ENCODE measurements at regions not wholly inside any gene's neighbourhood (a gene's known extent, or its start where the extent isn't known, plus 50 kb on each side); places are given as distances from the start of the nearest gene placed in this dataset.

DNA sequence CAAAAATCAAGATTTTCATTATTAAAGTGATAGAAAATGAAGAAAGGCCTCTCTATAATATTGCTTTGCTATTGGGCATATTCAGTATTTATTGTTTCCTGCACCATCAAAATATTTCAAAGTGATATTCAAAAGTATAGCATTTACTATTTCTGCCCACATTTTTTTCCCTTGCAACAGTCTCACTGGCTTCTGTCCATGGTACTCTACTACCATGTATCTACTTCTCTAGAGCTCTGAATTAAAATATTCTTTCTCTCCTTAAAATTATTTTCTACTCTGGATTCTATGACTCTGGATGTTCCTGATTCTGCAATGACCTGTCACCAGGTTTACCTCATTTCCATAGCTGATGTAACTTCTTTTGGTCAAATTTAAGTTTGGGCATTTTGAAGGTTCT lies 1508.3 kb upstream of the PRR20A start:
- no peaks in the 10 kb centered on the region for H4K20me1 ChIP-seq (ENCODE audit: insufficient read depth, low read length)
- TF ChIP-seq EZH2 (IDR thresholded peaks at IDR 0.05; ENCODE audit: insufficient read depth, low read length) (no peak), CTCF (IDR thresholded peaks at IDR 0.05; ENCODE audit: insufficient read depth, low read depth, low read length) (no peak)
- H3K4me1 Mint-ChIP-seq (ENCODE audit: low read depth, unreplicated experiment), result no peaks in the 10 kb centered on the region
- no peak overlapping the region for H3K4me3 ChIP-seq (ENCODE audit: insufficient read depth, low read depth, low read length)
- no peaks in the 10 kb centered on the region for H3K9me3 ChIP-seq (ENCODE audit: insufficient read depth, low read depth, low read length)
- H2AFZ ChIP-seq (ENCODE audit: low read depth, low read length), result no peak overlapping the region
- no peaks in the 10 kb centered on the region for H3K27me3 ChIP-seq (ENCODE audit: insufficient read depth, low read length)
- no peaks in the 10 kb centered on the region for H3K4me1 ChIP-seq (ENCODE audit: insufficient read depth, low read length)
- H3K27ac Mint-ChIP-seq (ENCODE audit: unreplicated experiment), result no peak overlapping the region
- H3K36me3 ChIP-seq (ENCODE audit: insufficient read depth, low read length), result no peaks in the 10 kb centered on the region
- no peaks in the 10 kb centered on the region for H3K36me3 Mint-ChIP-seq (ENCODE audit: low read depth, unreplicated experiment)
- no peak overlapping the region for H3K27ac ChIP-seq (ENCODE audit: low read depth, low read length)
- H3K79me2 ChIP-seq (ENCODE audit: insufficient read depth, low read length), result no peaks in the 10 kb centered on the region
- H3K4me2 ChIP-seq (ENCODE audit: low read length), result no peak overlapping the region
- H3K4me3 Mint-ChIP-seq (ENCODE audit: unreplicated experiment), result no peak overlapping the region
- no peaks in the 10 kb centered on the region for H3K27me3 Mint-ChIP-seq (ENCODE audit: low read depth, unreplicated experiment)
- FAIRE-seq, result no peak
- H3K9me3 Mint-ChIP-seq (ENCODE audit: unreplicated experiment), result peaks cover 8% of the 10 kb centered on the region
- no peak overlapping the region for H3K9ac ChIP-seq (ENCODE audit: low read length)
- no peak for DNase-seq (ENCODE audit: low read depth)

DNA sequence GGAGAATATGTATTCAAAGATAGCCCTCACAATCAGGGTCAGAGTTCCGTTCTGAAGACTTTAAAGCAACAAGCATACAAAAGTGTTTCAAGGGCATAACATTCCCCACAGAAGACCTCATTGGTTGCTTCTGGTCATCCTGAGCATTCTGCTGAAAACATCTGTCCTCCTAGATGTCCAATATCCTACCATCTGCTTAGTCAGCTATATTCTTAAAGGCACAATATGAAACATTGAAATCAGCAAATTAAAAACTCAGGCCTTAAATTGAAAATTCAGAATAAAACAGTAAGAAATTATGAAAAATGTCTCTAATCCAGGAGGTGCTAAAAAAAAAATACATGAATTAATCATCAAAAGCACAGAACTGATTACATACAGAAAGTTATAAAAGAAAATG lies 1491.2 kb upstream of the PRR20A start:
- FAIRE-seq (no peak), DNase-seq (ENCODE audit: low read depth) (no peak)
- Mint-ChIP-seq H3K27me3 (ENCODE audit: low read depth, unreplicated experiment) (no peaks in the 10 kb centered on the region), H3K27ac (ENCODE audit: unreplicated experiment) (no peak overlapping the region), H3K4me1 (ENCODE audit: low read depth, unreplicated experiment) (no peaks in the 10 kb centered on the region), H3K9me3 (ENCODE audit: unreplicated experiment) (no peaks in the 10 kb centered on the region), H3K4me3 (ENCODE audit: unreplicated experiment) (no peak overlapping the region), H3K36me3 (ENCODE audit: low read depth, unreplicated experiment) (no peaks in the 10 kb centered on the region)
- H3K4me3 ChIP-seq (ENCODE audit: insufficient read depth, low read depth, low read length), result no peak overlapping the region
- H3K9ac ChIP-seq (ENCODE audit: low read length), result no peak overlapping the region
- H3K79me2 ChIP-seq (ENCODE audit: insufficient read depth, low read length), result no peaks in the 10 kb centered on the region
- no peak for TF ChIP-seq CTCF (IDR thresholded peaks at IDR 0.05; ENCODE audit: insufficient read depth, low read depth, low read length)
- no peak for TF ChIP-seq EZH2 (IDR thresholded peaks at IDR 0.05; ENCODE audit: insufficient read depth, low read length)
- H3K4me2 ChIP-seq (ENCODE audit: low read length), result no peak overlapping the region
- H3K27me3 ChIP-seq (ENCODE audit: insufficient read depth, low read length), result no peaks in the 10 kb centered on the region
- H3K36me3 ChIP-seq (ENCODE audit: insufficient read depth, low read length), result no peaks in the 10 kb centered on the region
- no peak overlapping the region for H2AFZ ChIP-seq (ENCODE audit: low read depth, low read length)
- no peak overlapping the region for H3K27ac ChIP-seq (ENCODE audit: low read depth, low read length)
- H4K20me1 ChIP-seq (ENCODE audit: insufficient read depth, low read length), result no peaks in the 10 kb centered on the region
- no peaks in the 10 kb centered on the region for H3K9me3 ChIP-seq (ENCODE audit: insufficient read depth, low read depth, low read length)
- no peaks in the 10 kb centered on the region for H3K4me1 ChIP-seq (ENCODE audit: insufficient read depth, low read length)

- Mint-ChIP-seq H3K4me1 (ENCODE audit: low read depth, unreplicated experiment) (peaks cover 2% of the 10 kb centered on the region), H3K9me3 (ENCODE audit: unreplicated experiment) (no peaks in the 10 kb centered on the region), H3K27ac (ENCODE audit: unreplicated experiment) (no peak overlapping the region), H3K36me3 (ENCODE audit: low read depth, unreplicated experiment) (no peaks in the 10 kb centered on the region), H3K4me3 (ENCODE audit: unreplicated experiment) (no peak overlapping the region), H3K27me3 (ENCODE audit: low read depth, unreplicated experiment) (no peaks in the 10 kb centered on the region)
- Histone ChIP-seq H3K27me3 (ENCODE audit: insufficient read depth, low read length) (no peaks in the 10 kb centered on the region), H3K36me3 (ENCODE audit: insufficient read depth, low read length) (no peaks in the 10 kb centered on the region), H3K27ac (ENCODE audit: low read depth, low read length) (no peak overlapping the region), H3K4me2 (ENCODE audit: low read length) (no peak overlapping the region), H2AFZ (ENCODE audit: low read depth, low read length) (no peak overlapping the region), H3K4me1 (ENCODE audit: insufficient read depth, low read length) (no peaks in the 10 kb centered on the region), H3K9ac (ENCODE audit: low read length) (no peak overlapping the region), H3K4me3 (ENCODE audit: insufficient read depth, low read depth, low read length) (no peak overlapping the region), H4K20me1 (ENCODE audit: insufficient read depth, low read length) (no peaks in the 10 kb centered on the region), H3K9me3 (ENCODE audit: insufficient read depth, low read depth, low read length) (no peaks in the 10 kb centered on the region), H3K79me2 (ENCODE audit: insufficient read depth, low read length) (no peaks in the 10 kb centered on the region)
- DNase-seq (ENCODE audit: low read depth) (no peak), FAIRE-seq (no peak)
- TF ChIP-seq CTCF (IDR thresholded peaks at IDR 0.05; ENCODE audit: insufficient read depth, low read depth, low read length), result no peak
- no peak for TF ChIP-seq EZH2 (IDR thresholded peaks at IDR 0.05; ENCODE audit: insufficient read depth, low read length)
These were observed 1488.1 kb upstream of the PRR20A start for GRCh38 chr13:55652657-55653056.

Measured in astrocyte (in vitro differentiated cells and primary cell).